ACC112 (cell line): ENCODE measurements at regions not wholly inside any gene's neighbourhood (a gene's known extent, or its start where the extent isn't known, plus 50 kb on each side); places are given as distances from the start of the nearest gene placed in this dataset.
"Not testable (repeated sequence)": the region's sequence is repeated elsewhere in the genome, so short reads cannot be mapped to it uniquely, and the experiment has no call there.

Experiments used
- H2AFZ ChIP-seq: fragments of 200-600 bp; sonication (generic); one replicate; pipeline ENCODE4 v1.6.0; 2017; ENCODE audit warnings: antibody characterized with exemption, low read length; ENCODE audit not compliant: unreplicated experiment
- H3K27ac ChIP-seq: fragments of 200-600 bp; sonication (generic); 2 replicates; pipeline ENCODE4 v1.5.1; 2014; ENCODE audit warnings: low read depth, mild to moderate bottlenecking, antibody characterized with exemption, low read length, moderate library complexity
- H3K27me3 ChIP-seq: fragments of 200-600 bp; sonication (generic); 2 replicates; pipeline ENCODE4 v1.6.1; 2014; ENCODE audit warnings: mild to moderate bottlenecking, antibody characterized with exemption, low read length, moderate library complexity, mixed read lengths; ENCODE audit not compliant: insufficient read depth
- H3K36me3 ChIP-seq: fragments of 200-600 bp; sonication (generic); 2 replicates; pipeline ENCODE4 v1.6.1; 2016; ENCODE audit warnings: mild to moderate bottlenecking, antibody characterized with exemption, low read length, moderate library complexity, mixed read lengths; ENCODE audit not compliant: insufficient read depth
- H3K4me1 ChIP-seq: fragments of 200-600 bp; sonication (generic); one replicate; pipeline ENCODE4 v1.6.1; 2016; ENCODE audit warnings: low read length, mixed read lengths; ENCODE audit not compliant: insufficient read depth, unreplicated experiment, control insufficient read depth
- H3K4me3 ChIP-seq: fragments of 200-600 bp; sonication (generic); 2 replicates; pipeline ENCODE4 v1.5.1; 2014; ENCODE audit warnings: mild to moderate bottlenecking, low read depth, low read length
- H3K79me2 ChIP-seq: fragments of 200-600 bp; sonication (generic); one replicate; pipeline ENCODE4 v1.6.0; 2016; ENCODE audit warnings: low read length; ENCODE audit not compliant: control insufficient read depth, unreplicated experiment, insufficient read depth

GRCh38 chr13:97883396-97883795, 70.1 kb upstream of the IPO5 start:
- no peak overlapping the region for H2AFZ ChIP-seq
- H3K4me1 ChIP-seq: peaks cover 21% of the 10 kb centered on the region
- H3K27ac ChIP-seq: no peak overlapping the region
- no peaks in the 10 kb centered on the region for H3K79me2 ChIP-seq
- H3K4me3 ChIP-seq: no peak overlapping the region
- H3K36me3 ChIP-seq: no peaks in the 10 kb centered on the region
- H3K27me3 ChIP-seq: no peaks in the 10 kb centered on the region

- Histone ChIP-seq H3K27ac (no peak overlapping the region), H3K36me3 (no peaks in the 10 kb centered on the region), H3K79me2 (no peaks in the 10 kb centered on the region), H3K4me1 (peaks cover 10% of the 10 kb centered on the region), H3K27me3 (no peaks in the 10 kb centered on the region), H3K4me3 (no peak overlapping the region), H2AFZ (no peak overlapping the region)
Measured at GRCh38 chr13:97884707-97885468, 68.6 kb upstream of the IPO5 start.

GRCh38 chr13:97885641-97886040, 67.8 kb upstream of the IPO5 start:
- Histone ChIP-seq H3K27me3 (no peaks in the 10 kb centered on the region), H3K36me3 (no peaks in the 10 kb centered on the region), H2AFZ (no peak overlapping the region), H3K27ac (no peak overlapping the region), H3K4me1 (peaks cover 5% of the 10 kb centered on the region), H3K79me2 (no peaks in the 10 kb centered on the region), H3K4me3 (no peak overlapping the region)

GRCh38 chr13:97889803-97890202, 63.7 kb upstream of the IPO5 start:
- Histone ChIP-seq H3K27me3 (no peaks in the 10 kb centered on the region), H3K36me3 (no peaks in the 10 kb centered on the region), H3K79me2 (no peaks in the 10 kb centered on the region), H3K4me3 (no peak overlapping the region), H2AFZ (no peak overlapping the region), H3K27ac (no peak overlapping the region), H3K4me1 (peaks cover 12% of the 10 kb centered on the region)

- H3K27me3 ChIP-seq: no peaks in the 10 kb centered on the region
- peaks cover 12% of the 10 kb centered on the region for H3K4me1 ChIP-seq
- no peak overlapping the region for H2AFZ ChIP-seq
- H3K4me3 ChIP-seq: no peak overlapping the region
- H3K27ac ChIP-seq: no peak overlapping the region
- H3K36me3 ChIP-seq: no peaks in the 10 kb centered on the region
- H3K79me2 ChIP-seq: no peaks in the 10 kb centered on the region
Measured at GRCh38 chr13:97890573-97890972, 62.9 kb upstream of the IPO5 start.

GRCh38 chr13:97891964-97892363, 61.5 kb upstream of the IPO5 start:
- not testable (repeated sequence) for H2AFZ ChIP-seq, H3K4me3 ChIP-seq, H3K27ac ChIP-seq, H3K36me3 ChIP-seq, H3K27me3 ChIP-seq, H3K79me2 ChIP-seq
- peaks cover 12% of the 10 kb centered on the region for H3K4me1 ChIP-seq

GRCh38 chr13:97892717-97893116, 60.8 kb upstream of the IPO5 start:
- Histone ChIP-seq H3K4me3 (no peak overlapping the region), H3K4me1 (peaks cover 12% of the 10 kb centered on the region), H2AFZ (no peak overlapping the region), H3K79me2 (no peaks in the 10 kb centered on the region), H3K27ac (no peak overlapping the region), H3K36me3 (no peaks in the 10 kb centered on the region), H3K27me3 (no peaks in the 10 kb centered on the region)

GRCh38 chr13:97895383-97895782, 58.1 kb upstream of the IPO5 start:
- Histone ChIP-seq H3K27ac (no peak overlapping the region), H2AFZ (no peak overlapping the region), H3K27me3 (no peaks in the 10 kb centered on the region), H3K36me3 (no peaks in the 10 kb centered on the region), H3K4me3 (no peak overlapping the region), H3K79me2 (no peaks in the 10 kb centered on the region), H3K4me1 (peaks cover 8% of the 10 kb centered on the region)

GRCh38 chr13:97896446-97896845, 57.0 kb upstream of the IPO5 start:
- Histone ChIP-seq H3K4me1 (peaks cover 8% of the 10 kb centered on the region), H2AFZ (no peak overlapping the region), H3K36me3 (no peaks in the 10 kb centered on the region), H3K27me3 (no peaks in the 10 kb centered on the region), H3K79me2 (no peaks in the 10 kb centered on the region), H3K27ac (no peak overlapping the region), H3K4me3 (no peak overlapping the region)

- no peak overlapping the region for H2AFZ ChIP-seq
- no peaks in the 10 kb centered on the region for H3K4me1 ChIP-seq
- no peak overlapping the region for H3K27ac ChIP-seq
- H3K27me3 ChIP-seq: no peaks in the 10 kb centered on the region
- H3K36me3 ChIP-seq: no peaks in the 10 kb centered on the region
- H3K4me3 ChIP-seq: no peak overlapping the region
- H3K79me2 ChIP-seq: no peaks in the 10 kb centered on the region
Measured at GRCh38 chr13:97901716-97902115, 51.8 kb upstream of the IPO5 start.
